Colonic mucosa (tissue), 4 donors: ENCODE measurements at regions not wholly inside any gene's neighbourhood (a gene's known extent, or its start where the extent isn't known, plus 50 kb on each side); places are given as distances from the start of the nearest gene placed in this dataset.
"Not testable (repeated sequence)": the region's sequence is repeated elsewhere in the genome, so short reads cannot be mapped to it uniquely, and the experiment has no call there.

ENCODE experiments used
- DNase-seq: peaks from one replicate; pipeline ENCODE4 v3.0.0-alpha.2; 2020
- H3K27ac ChIP-seq: fragments of 200-600 bp; one replicate; pipeline ENCODE4 v1.8.0; 2021
- H3K27me3 ChIP-seq: fragments of 200-600 bp; one replicate; pipeline ENCODE4 v1.8.0; 2021
- H3K36me3 ChIP-seq: fragments of 200-600 bp; one replicate; pipeline ENCODE4 v1.8.0; 2021
- H3K4me1 ChIP-seq: fragments of 200-600 bp; one replicate; pipeline ENCODE4 v1.8.0; 2021; ENCODE audit warnings: mild to moderate bottlenecking
- H3K4me3 ChIP-seq: fragments of 200-600 bp; one replicate; pipeline ENCODE4 v1.8.0; 2021
- H3K9ac ChIP-seq, 2 donors: one replicate each; pipeline ENCODE4 v1.7.0; 2013; ENCODE audit warnings: control low read depth in 2 of 2, low read depth in 2 of 2, low read length in 2 of 2
- H3K9me3 ChIP-seq: fragments of 200-600 bp; one replicate; pipeline ENCODE4 v1.8.0; 2021
- CTCF ChIP-seq: fragments of 200-600 bp; IDR thresholded peaks from one replicate; pipeline ENCODE4 v1.8.0; 2022; ENCODE audit warnings: antibody characterized with exemption, mild to moderate bottlenecking
- intact Hi-C: fragments of 100-400 bp; cut with DNase I; formaldehyde crosslinking; loops from one replicate; pipeline ENCODE4 v1.14.1; 2022
- donor health status: healthy.
- donor health status: DM: no; HTN: no; CAD: no.
- donor health status: DM: no; HTN: no; CAD: no.

DNA sequence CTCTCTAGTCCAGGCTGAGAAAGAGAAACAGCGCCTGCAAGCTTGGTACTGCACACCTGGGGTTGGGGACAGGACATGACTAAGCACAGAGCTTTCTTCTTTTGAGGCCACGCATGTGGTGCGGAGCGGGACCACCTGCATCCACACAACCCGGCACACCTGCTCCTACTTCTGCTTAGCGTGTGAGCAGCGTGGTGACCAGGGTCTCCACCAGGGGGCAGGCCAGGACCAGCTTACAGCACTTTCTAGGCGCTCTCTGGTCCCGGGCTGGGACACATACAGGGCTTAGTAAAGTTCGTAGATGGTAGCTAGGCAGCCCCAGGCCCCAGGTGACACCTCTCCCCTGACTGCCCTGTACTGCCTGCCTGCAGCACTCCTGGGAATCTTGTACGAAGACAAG, 89.7 kb upstream of the HMX1 start:
- H3K36me3 ChIP-seq, H3K27me3 ChIP-seq, H3K9ac ChIP-seq, H3K9me3 ChIP-seq, intact Hi-C loops, H3K4me1 ChIP-seq, H3K27ac ChIP-seq, H3K4me3 ChIP-seq: not testable (repeated sequence)
- DNase-seq: peak; percentile 80
- peak; percentile 28 for TF ChIP-seq CTCF

DNA sequence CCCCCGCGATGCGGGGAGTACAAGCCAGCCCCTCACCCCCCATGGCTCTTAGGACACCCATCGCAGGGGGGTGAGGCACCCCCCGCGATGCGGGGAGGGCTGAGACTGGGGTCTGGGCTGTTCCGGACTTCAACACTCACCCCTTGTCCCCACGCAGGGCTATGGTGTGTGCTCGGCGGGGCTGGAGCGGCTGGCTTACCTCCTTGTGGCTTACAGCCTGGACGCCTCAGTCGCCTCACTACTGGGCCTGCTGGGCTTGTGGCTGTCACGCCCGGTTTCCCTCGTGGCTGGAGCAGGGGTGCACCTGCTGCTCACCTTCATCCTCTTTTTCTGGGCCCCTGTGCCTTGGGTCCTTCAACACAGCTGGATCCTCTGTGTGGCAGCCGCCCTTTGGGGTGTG, 87.8 kb upstream of the HMX1 start:
- H3K27ac ChIP-seq, H3K4me3 ChIP-seq, H3K9me3 ChIP-seq, H3K36me3 ChIP-seq, intact Hi-C loops, H3K27me3 ChIP-seq, H3K9ac ChIP-seq, DNase-seq, H3K4me1 ChIP-seq: not testable (repeated sequence)

DNA sequence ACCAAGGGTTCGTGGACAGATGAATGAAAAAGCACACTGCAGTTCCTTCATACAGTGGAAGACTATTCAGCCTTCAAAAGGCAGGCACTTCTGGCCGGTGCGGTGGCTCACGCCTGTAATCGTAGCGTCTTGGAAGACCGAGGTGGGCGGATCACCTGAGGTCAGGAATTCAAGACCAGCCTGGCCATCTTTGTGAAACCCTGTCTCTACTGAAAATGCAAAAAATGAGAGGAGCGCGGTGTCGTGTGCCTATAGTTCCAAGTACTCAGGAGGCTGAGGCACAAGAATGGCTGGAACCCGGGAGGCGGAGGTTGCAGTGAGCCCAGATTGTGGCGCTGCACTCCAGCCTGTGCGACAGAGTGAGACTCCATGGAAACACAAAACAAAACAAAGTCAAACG, 82.4 kb upstream of the HMX1 start:
- H3K9ac ChIP-seq, intact Hi-C loops: not testable (repeated sequence)

GRCh38 chr4:8952791-8953190, 81.2 kb upstream of the HMX1 start:
- H3K4me3 ChIP-seq, DNase-seq, H3K9ac ChIP-seq, H3K4me1 ChIP-seq, intact Hi-C loops, H3K36me3 ChIP-seq, H3K27me3 ChIP-seq, H3K9me3 ChIP-seq, H3K27ac ChIP-seq: not testable (repeated sequence)

More for the DNA sequence above, 82.4 kb upstream of the HMX1 start:
- not testable (repeated sequence) for DNase-seq, H3K4me3 ChIP-seq, H3K27ac ChIP-seq, H3K4me1 ChIP-seq, H3K9me3 ChIP-seq, H3K27me3 ChIP-seq, H3K36me3 ChIP-seq

GRCh38 chr4:8952109-8952508, 80.5 kb upstream of the HMX1 start:
- H3K9me3 ChIP-seq, H3K4me1 ChIP-seq, H3K27me3 ChIP-seq, H3K27ac ChIP-seq, H3K4me3 ChIP-seq, DNase-seq, intact Hi-C loops, H3K9ac ChIP-seq, H3K36me3 ChIP-seq: not testable (repeated sequence)

- DNase-seq, H3K9ac ChIP-seq, H3K4me3 ChIP-seq, H3K9me3 ChIP-seq, intact Hi-C loops, H3K4me1 ChIP-seq, H3K36me3 ChIP-seq, H3K27ac ChIP-seq, H3K27me3 ChIP-seq: not testable (repeated sequence)
These were observed 73.9 kb upstream of the HMX1 start for GRCh38 chr4:8945506-8945905.

- H3K9me3 ChIP-seq, H3K4me1 ChIP-seq, H3K9ac ChIP-seq, H3K27me3 ChIP-seq, H3K27ac ChIP-seq, H3K4me3 ChIP-seq, H3K36me3 ChIP-seq, intact Hi-C loops, DNase-seq: not testable (repeated sequence)
These were observed 71.7 kb upstream of the HMX1 start for GRCh38 chr4:8943367-8943766.

- H3K4me3 ChIP-seq, H3K36me3 ChIP-seq, H3K9me3 ChIP-seq, intact Hi-C loops, H3K9ac ChIP-seq, H3K27me3 ChIP-seq, H3K4me1 ChIP-seq, DNase-seq, H3K27ac ChIP-seq: not testable (repeated sequence)
These were observed 70.4 kb upstream of the HMX1 start for GRCh38 chr4:8942088-8942487.

- H3K27ac ChIP-seq, H3K4me3 ChIP-seq, H3K4me1 ChIP-seq, H3K36me3 ChIP-seq, H3K9me3 ChIP-seq, intact Hi-C loops, H3K27me3 ChIP-seq, DNase-seq, H3K9ac ChIP-seq: not testable (repeated sequence)
These were observed 69.8 kb upstream of the HMX1 start for GRCh38 chr4:8941492-8941805.

DNA sequence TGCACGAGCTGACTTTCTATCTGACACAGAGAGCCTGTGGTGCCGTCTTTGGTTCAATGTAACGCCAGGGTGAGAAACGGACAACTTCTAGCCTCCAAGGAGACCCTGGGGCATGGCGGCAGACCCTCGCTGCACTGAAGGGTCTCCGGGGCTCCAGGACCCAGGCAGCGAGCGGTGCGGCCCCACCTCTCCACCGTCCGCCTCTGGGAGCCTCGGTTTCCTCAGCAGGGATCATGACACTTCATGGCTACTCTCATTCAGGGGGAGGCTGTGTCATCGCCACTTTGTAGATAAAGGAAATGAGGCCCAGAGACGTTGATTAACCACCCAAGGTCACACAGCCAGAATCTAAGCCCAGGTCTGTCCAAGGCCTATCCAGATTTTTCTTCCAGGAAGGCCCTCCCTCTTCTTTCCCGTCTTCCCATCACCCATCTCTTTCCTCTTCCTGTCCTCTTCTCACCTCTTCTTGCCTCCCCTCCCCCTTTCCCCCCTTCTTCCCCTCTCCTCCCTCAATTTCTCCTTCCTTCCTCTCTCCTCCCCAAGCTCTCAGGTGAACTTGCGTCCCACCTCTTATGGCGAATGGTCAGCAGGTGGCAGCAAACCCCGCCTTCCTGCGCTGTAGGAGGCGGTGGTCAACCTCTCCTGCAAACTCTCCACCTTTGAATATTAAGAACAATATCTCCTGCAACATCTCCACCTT, 69.3 kb upstream of the HMX1 start:
- Histone ChIP-seq H3K4me1 (no peaks in the 10 kb centered on the region), H3K27me3 (no peaks in the 10 kb centered on the region), H3K4me3 (no peak overlapping the region), H3K36me3 (no peaks in the 10 kb centered on the region), H3K27ac (no peak overlapping the region), H3K9ac (no peak overlapping the region), H3K9me3 (no peaks in the 10 kb centered on the region)
- no peak for TF ChIP-seq CTCF
- peak; percentile 28 for DNase-seq
- intact Hi-C loops: no loop called here
